ENCODE measurements at regions not wholly inside any gene's neighbourhood (a gene's known extent, or its start where the extent isn't known, plus 50 kb on each side); places are given as distances from the start of the nearest gene placed in this dataset.

DNA sequence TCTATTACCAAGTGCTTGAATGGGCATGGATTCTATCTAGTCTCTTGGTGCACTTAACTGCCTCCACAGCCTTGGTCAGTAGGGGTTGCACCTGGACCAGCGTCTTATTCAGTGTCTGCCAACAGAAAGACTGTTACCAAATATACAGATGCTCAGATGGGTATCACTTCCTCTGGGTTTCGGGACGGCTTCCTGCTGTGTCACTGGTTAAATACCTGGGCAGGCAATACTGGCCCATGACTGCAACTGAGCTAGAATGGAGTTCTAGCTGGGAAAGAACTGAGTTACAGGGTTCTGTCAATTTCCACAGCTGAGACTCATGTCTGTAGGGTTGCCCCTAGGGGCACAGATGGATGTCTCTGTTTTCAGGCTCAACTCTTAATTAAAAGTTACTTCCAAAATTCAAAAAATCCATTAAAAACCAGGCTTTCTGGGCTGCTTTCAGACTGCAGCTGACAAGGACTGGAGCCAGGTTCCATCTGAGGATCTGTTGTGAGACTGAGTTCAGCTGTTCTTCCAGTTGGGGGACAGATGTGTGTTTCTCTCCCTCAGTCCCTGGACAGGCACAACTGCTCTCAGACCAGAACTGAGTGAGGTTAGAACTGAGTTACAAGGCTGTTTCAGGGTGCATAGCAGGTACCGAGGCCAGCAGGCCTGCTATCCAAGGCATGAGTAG lies 789.6 kb upstream of the SLC8A1 start:
- POLR2A ChIA-PET: no interaction called here
- CTCF ChIA-PET (ENCODE audit: unreplicated experiment): no interaction called here

DNA sequence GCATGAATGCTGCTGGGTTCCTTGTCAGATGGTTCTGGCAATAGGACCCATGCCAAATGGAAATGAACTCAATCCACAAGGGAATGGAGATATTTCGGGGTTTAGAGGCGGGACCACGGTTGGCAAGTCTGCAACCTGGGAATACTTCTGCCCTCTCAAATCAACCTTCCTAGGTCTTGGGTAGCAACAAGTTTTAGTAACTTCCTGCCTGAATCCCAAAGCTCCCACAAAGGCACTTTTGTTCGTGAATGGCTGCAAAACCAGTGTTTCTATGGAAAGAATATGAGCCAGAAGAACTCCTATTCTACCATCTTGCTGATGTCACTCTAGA lies 790.1 kb upstream of the SLC8A1 start:
- H3K9me2 ChIP-seq (ENCODE audit: insufficient read depth, low read length): no peaks in the 10 kb centered on the region
- peaks cover 3% of the 10 kb centered on the region for H3K4me1 ChIP-seq (ENCODE audit: insufficient read depth, low read length, poor library complexity, severe bottlenecking)
- no peak overlapping the region for H2AFZ ChIP-seq (ENCODE audit: low read length)
- POLR2A ChIA-PET: no interaction called here
- no peak for TF ChIP-seq EZH2phosphoT487 (IDR thresholded peaks at IDR 0.05; ENCODE audit: borderline replicate concordance, low read depth, low read length)
- TF ChIP-seq, protein P1, sequence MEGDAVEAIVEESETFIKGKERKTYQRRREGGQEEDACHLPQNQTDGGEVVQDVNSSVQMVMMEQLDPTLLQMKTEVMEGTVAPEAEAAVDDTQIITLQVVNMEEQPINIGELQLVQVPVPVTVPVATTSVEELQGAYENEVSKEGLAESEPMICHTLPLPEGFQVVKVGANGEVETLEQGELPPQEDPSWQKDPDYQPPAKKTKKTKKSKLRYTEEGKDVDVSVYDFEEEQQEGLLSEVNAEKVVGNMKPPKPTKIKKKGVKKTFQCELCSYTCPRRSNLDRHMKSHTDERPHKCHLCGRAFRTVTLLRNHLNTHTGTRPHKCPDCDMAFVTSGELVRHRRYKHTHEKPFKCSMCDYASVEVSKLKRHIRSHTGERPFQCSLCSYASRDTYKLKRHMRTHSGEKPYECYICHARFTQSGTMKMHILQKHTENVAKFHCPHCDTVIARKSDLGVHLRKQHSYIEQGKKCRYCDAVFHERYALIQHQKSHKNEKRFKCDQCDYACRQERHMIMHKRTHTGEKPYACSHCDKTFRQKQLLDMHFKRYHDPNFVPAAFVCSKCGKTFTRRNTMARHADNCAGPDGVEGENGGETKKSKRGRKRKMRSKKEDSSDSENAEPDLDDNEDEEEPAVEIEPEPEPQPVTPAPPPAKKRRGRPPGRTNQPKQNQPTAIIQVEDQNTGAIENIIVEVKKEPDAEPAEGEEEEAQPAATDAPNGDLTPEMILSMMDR (conservative IDR thresholded peaks at IDR 0.05; ENCODE audit: low read length): no peak
- CTCF ChIA-PET (ENCODE audit: unreplicated experiment): no interaction called here
- no TSS peak for BruUV-seq (replicated peaks)
- H4K20me1 ChIP-seq (ENCODE audit: insufficient read depth, low read length): no peaks in the 10 kb centered on the region
- DNase-seq (ENCODE audit: low spot score): no peak
- H3K36me3 ChIP-seq (ENCODE audit: insufficient read depth, low read length): no peaks in the 10 kb centered on the region
- no peak overlapping the region for H3K4me2 ChIP-seq (ENCODE audit: low read length)
- H3K27ac ChIP-seq (ENCODE audit: low read depth, low read length, poor library complexity, severe bottlenecking): no peak overlapping the region
- no peaks in the 10 kb centered on the region for H3K9me3 ChIP-seq (ENCODE audit: low read length)
- no peaks in the 10 kb centered on the region for H3K79me2 ChIP-seq (ENCODE audit: insufficient read depth, low read depth, low read length)
- no peak overlapping the region for H3K4me3 ChIP-seq (ENCODE audit: low read depth, low read length, poor library complexity, severe bottlenecking)
- intact Hi-C loops (cut with micrococcal nuclease; ENCODE audit: unreplicated experiment): no loop called here

More for the DNA sequence above, 789.6 kb upstream of the SLC8A1 start:
- no peaks in the 10 kb centered on the region for H4K20me1 ChIP-seq (ENCODE audit: insufficient read depth, low read length)
- no peak overlapping the region for H3K4me2 ChIP-seq (ENCODE audit: low read length)
- no peak overlapping the region for H3K27ac ChIP-seq (ENCODE audit: low read depth, low read length, poor library complexity, severe bottlenecking)
- H3K79me2 ChIP-seq (ENCODE audit: insufficient read depth, low read depth, low read length): no peaks in the 10 kb centered on the region
- peak; percentile 14 for DNase-seq (ENCODE audit: low spot score)
- no peaks in the 10 kb centered on the region for H3K36me3 ChIP-seq (ENCODE audit: insufficient read depth, low read length)
- intact Hi-C loops (cut with micrococcal nuclease; ENCODE audit: unreplicated experiment): no loop called here
- no peak for TF ChIP-seq EZH2phosphoT487 (IDR thresholded peaks at IDR 0.05; ENCODE audit: borderline replicate concordance, low read depth, low read length)
- TF ChIP-seq, protein P1 (conservative IDR thresholded peaks at IDR 0.05; ENCODE audit: low read length): no peak
- no peaks in the 10 kb centered on the region for H3K9me2 ChIP-seq (ENCODE audit: insufficient read depth, low read length)
- no peak overlapping the region for H2AFZ ChIP-seq (ENCODE audit: low read length)
- H3K4me1 ChIP-seq (ENCODE audit: insufficient read depth, low read length, poor library complexity, severe bottlenecking): peaks cover 3% of the 10 kb centered on the region
- no peak overlapping the region for H3K4me3 ChIP-seq (ENCODE audit: low read depth, low read length, poor library complexity, severe bottlenecking)
- no TSS peak for BruUV-seq (replicated peaks)
- no peaks in the 10 kb centered on the region for H3K9me3 ChIP-seq (ENCODE audit: low read length)

DNA sequence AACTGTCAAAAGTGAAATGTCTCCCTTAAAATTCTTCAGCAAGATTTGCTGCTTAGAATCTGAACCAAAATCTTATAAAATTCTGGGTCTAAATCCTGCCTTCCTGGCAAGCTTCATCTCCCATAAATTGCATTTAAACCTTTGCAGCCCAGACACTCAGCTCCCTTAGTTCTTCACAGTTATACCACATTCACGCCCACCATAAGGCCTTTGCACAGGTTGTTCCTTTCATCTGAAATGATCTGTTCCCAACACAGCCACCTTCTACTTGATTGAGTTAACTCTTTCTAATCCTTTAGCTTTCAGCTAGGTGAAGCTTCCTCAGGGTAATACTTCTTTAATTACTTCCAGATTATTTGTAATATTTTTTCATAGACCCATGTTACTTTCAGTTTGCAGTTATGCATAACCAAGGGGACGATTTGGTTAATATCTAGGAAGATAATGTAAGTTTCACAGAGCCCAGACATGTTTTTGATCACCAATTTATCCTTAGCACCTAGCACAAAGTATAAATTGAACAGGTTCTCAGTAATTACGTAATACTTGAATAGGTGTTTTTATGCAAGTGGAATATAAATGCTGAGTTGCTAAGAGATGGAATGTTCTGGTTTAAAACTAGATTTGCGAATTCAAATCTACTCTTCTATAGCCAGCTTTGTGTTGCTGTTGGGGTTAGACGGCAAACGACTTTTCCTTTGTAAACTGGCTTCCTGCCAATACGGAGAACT lies 779.7 kb upstream of the PKDCC start:
- POLR2A ChIA-PET: no interaction called here
- DNase-seq (ENCODE audit: low spot score): no peak
- Histone ChIP-seq H3K79me2 (ENCODE audit: insufficient read depth, low read depth, low read length) (no peaks in the 10 kb centered on the region), H3K4me1 (ENCODE audit: insufficient read depth, low read length, poor library complexity, severe bottlenecking) (no peaks in the 10 kb centered on the region), H3K27ac (ENCODE audit: low read depth, low read length, poor library complexity, severe bottlenecking) (no peak overlapping the region), H3K36me3 (ENCODE audit: insufficient read depth, low read length) (no peaks in the 10 kb centered on the region), H3K9me2 (ENCODE audit: insufficient read depth, low read length) (no peaks in the 10 kb centered on the region), H3K4me3 (ENCODE audit: low read depth, low read length, poor library complexity, severe bottlenecking) (no peak overlapping the region), H4K20me1 (ENCODE audit: insufficient read depth, low read length) (no peaks in the 10 kb centered on the region), H3K4me2 (ENCODE audit: low read length) (no peak overlapping the region), H3K9me3 (ENCODE audit: low read length) (no peaks in the 10 kb centered on the region), H2AFZ (ENCODE audit: low read length) (no peak overlapping the region)
- TF ChIP-seq, protein P1 (conservative IDR thresholded peaks at IDR 0.05; ENCODE audit: low read length): no peak
- TF ChIP-seq EZH2phosphoT487 (IDR thresholded peaks at IDR 0.05; ENCODE audit: borderline replicate concordance, low read depth, low read length): no peak
- no TSS peak for BruUV-seq (replicated peaks)
- CTCF ChIA-PET (ENCODE audit: unreplicated experiment): no interaction called here
- intact Hi-C loops (cut with micrococcal nuclease; ENCODE audit: unreplicated experiment): no loop called here
